DOHH2 (cell line): ENCODE measurements at regions not wholly inside any gene's neighbourhood (a gene's known extent, or its start where the extent isn't known, plus 50 kb on each side); places are given as distances from the start of the nearest gene placed in this dataset.

Source experiments
- H3F3A ChIP-seq: fragments of 200-600 bp; sonication (generic), shearing (Covaris generic); 2 replicates; pipeline ENCODE4 v1.6.0; 2016; ENCODE audit warnings: antibody characterized with exemption, mild to moderate bottlenecking; ENCODE audit not compliant: control insufficient read depth, insufficient read depth
- H3K27ac ChIP-seq: fragments of 200-600 bp; sonication (generic); 2 replicates; pipeline ENCODE4 v1.5.1; 2014; ENCODE audit warnings: low read depth, mild to moderate bottlenecking, low read length, moderate library complexity
- H3K27me3 ChIP-seq: fragments of 200-600 bp; sonication (generic); 2 replicates; pipeline ENCODE4 v1.6.1; 2014; ENCODE audit warnings: mild to moderate bottlenecking, low read length, mixed read lengths; ENCODE audit not compliant: control insufficient read depth
- H3K36me3 ChIP-seq: fragments of 200-600 bp; sonication (generic); 2 replicates; pipeline ENCODE4 v1.6.1; 2014; ENCODE audit warnings: mild to moderate bottlenecking, low read length, moderate library complexity, mixed read lengths; ENCODE audit not compliant: control insufficient read depth
- H3K4me1 ChIP-seq: fragments of 200-600 bp; sonication (generic); 2 replicates; pipeline ENCODE4 v1.6.1; 2014; ENCODE audit warnings: mild to moderate bottlenecking, low read length, mixed read lengths; ENCODE audit not compliant: control insufficient read depth
- H3K4me2 ChIP-seq: fragments of 200-600 bp; sonication (generic); 2 replicates; pipeline ENCODE4 v1.6.0; 2014; ENCODE audit warnings: mild to moderate bottlenecking, low read length, moderate library complexity
- H3K4me3 ChIP-seq: fragments of 200-600 bp; sonication (generic); 2 replicates; pipeline ENCODE4 v1.5.1; 2014; ENCODE audit warnings: mild to moderate bottlenecking, low read length, mixed read lengths
- H3K79me2 ChIP-seq: fragments of 200-600 bp; sonication (generic); 2 replicates; pipeline ENCODE4 v1.6.1; 2014; ENCODE audit warnings: mild to moderate bottlenecking, low read length, mixed read lengths; ENCODE audit not compliant: control insufficient read depth
- H3K9me2 ChIP-seq: fragments of 200-600 bp; sonication (generic); replicated peaks from 2 replicates; pipeline ENCODE4 v1.6.1; 2014; ENCODE audit warnings: mild to moderate bottlenecking, low read length, mixed read lengths; ENCODE audit not compliant: control insufficient read depth
- H3K9me3 ChIP-seq: fragments of 200-600 bp; sonication (generic); 2 replicates; pipeline ENCODE4 v1.6.1; 2014; ENCODE audit warnings: antibody characterized with exemption, low read length, mixed read lengths; ENCODE audit not compliant: control insufficient read depth, insufficient read depth
- H4K20me1 ChIP-seq: fragments of 200-600 bp; sonication (generic); 2 replicates; pipeline ENCODE4 v1.6.0; 2014; ENCODE audit warnings: low read depth, mild to moderate bottlenecking, antibody characterized with exemption, low read length, moderate library complexity; ENCODE audit not compliant: control insufficient read depth, insufficient read depth
- EZH2phosphoT487 ChIP-seq: fragments of 200-600 bp; sonication (generic); IDR thresholded peaks from 2 replicates; pipeline ENCODE4 v1.6.1; 2017; ENCODE audit warnings: borderline replicate concordance, mild to moderate bottlenecking, antibody characterized with exemption, low read length, moderate library complexity, mixed read lengths
- TF ChIP-seq, protein P1 (sequence below): fragments of 200-600 bp; sonication (generic); IDR thresholded peaks from one replicate; pipeline ENCODE4 v1.5.1; 2014; ENCODE audit warnings: antibody characterized with exemption, mild to moderate bottlenecking, low read depth, low read length; ENCODE audit not compliant: poor library complexity, severe bottlenecking

- Histone ChIP-seq H3K4me2 (no peak overlapping the region), H3K79me2 (no peaks in the 10 kb centered on the region), H3K4me3 (no peak overlapping the region), H3F3A (no peaks in the 10 kb centered on the region), H3K27me3 (no peaks in the 10 kb centered on the region), H3K27ac (no peak overlapping the region), H3K9me3 (no peaks in the 10 kb centered on the region), H3K4me1 (peaks cover 4% of the 10 kb centered on the region; the same call in 1 of the 2 replicates), H4K20me1 (no peaks in the 10 kb centered on the region), H3K9me2 (no peaks in the 10 kb centered on the region), H3K36me3 (no peaks in the 10 kb centered on the region)
- TF ChIP-seq, protein P1, sequence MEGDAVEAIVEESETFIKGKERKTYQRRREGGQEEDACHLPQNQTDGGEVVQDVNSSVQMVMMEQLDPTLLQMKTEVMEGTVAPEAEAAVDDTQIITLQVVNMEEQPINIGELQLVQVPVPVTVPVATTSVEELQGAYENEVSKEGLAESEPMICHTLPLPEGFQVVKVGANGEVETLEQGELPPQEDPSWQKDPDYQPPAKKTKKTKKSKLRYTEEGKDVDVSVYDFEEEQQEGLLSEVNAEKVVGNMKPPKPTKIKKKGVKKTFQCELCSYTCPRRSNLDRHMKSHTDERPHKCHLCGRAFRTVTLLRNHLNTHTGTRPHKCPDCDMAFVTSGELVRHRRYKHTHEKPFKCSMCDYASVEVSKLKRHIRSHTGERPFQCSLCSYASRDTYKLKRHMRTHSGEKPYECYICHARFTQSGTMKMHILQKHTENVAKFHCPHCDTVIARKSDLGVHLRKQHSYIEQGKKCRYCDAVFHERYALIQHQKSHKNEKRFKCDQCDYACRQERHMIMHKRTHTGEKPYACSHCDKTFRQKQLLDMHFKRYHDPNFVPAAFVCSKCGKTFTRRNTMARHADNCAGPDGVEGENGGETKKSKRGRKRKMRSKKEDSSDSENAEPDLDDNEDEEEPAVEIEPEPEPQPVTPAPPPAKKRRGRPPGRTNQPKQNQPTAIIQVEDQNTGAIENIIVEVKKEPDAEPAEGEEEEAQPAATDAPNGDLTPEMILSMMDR = no peak
- TF ChIP-seq EZH2phosphoT487 = no peak
These were observed 787.9 kb upstream of the GALNTL6 start for GRCh38 chr4:171025343-171025742.

DNA sequence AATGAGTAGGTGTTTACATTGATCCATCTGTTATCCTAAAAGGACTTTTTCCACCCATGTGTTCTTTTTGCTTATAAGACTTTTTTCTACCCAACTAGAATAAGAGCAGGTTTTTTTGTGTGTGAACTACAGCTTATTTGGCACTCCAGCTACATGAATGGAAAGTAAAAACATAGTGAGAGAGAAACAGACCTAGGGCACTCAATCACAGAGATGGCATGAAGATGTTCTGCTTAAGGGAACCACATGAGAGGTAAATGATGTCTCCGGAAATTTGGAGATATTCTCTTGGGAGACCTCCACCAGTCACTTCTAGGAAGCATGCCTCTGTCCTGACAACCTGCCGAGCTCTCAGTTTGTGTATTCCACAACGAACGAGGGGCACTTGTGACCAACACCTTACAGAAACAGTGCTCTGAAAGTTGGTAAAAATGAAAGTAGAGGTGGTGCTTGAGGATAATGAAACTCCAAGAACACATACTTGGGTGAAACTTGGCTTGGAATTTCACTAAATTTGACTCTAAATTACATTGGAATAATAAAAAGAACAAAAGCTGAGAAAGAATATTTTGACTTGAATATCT is 788.4 kb upstream of the GALNTL6 start:
- Histone ChIP-seq H3F3A (no peaks in the 10 kb centered on the region), H3K9me2 (no peaks in the 10 kb centered on the region), H4K20me1 (no peaks in the 10 kb centered on the region), H3K4me3 (no peak overlapping the region), H3K36me3 (no peaks in the 10 kb centered on the region), H3K9me3 (no peaks in the 10 kb centered on the region), H3K27me3 (no peaks in the 10 kb centered on the region), H3K4me2 (no peak overlapping the region), H3K79me2 (no peaks in the 10 kb centered on the region), H3K4me1 (peaks cover 4% of the 10 kb centered on the region; the same call in 1 of the 2 replicates), H3K27ac (no peak overlapping the region)
- TF ChIP-seq EZH2phosphoT487 = no peak
- TF ChIP-seq, protein P1 = no peak

DNA sequence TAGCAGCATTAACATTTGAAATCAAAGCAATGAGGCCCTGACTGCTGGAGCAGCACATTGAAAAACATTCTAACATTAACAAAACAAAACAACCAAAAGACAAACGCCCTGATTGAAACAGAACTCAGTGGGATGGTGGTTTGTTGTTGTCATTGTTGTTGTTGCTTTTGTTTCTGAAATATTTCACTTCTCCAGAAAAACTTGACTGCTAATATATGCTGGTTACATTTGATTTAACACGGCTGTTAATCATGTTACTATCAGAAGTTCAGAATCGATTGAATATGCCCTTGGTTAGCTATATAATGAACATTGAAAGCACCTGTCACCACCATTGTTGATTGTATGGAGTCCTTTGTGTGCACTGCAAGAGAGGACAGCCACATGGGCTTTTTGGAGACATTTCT is 790.4 kb upstream of the GALNTL6 start:
- H3K4me2 ChIP-seq = no peak overlapping the region
- H3K9me3 ChIP-seq = no peaks in the 10 kb centered on the region
- H3K36me3 ChIP-seq = no peaks in the 10 kb centered on the region
- no peaks in the 10 kb centered on the region for H3K9me2 ChIP-seq
- no peak for TF ChIP-seq EZH2phosphoT487
- TF ChIP-seq, protein P1 = no peak
- no peak overlapping the region for H3K27ac ChIP-seq
- no peaks in the 10 kb centered on the region for H4K20me1 ChIP-seq
- no peak overlapping the region for H3K4me3 ChIP-seq
- no peaks in the 10 kb centered on the region for H3F3A ChIP-seq
- H3K4me1 ChIP-seq = peaks cover 4% of the 10 kb centered on the region; the same call in 1 of the 2 replicates
- no peaks in the 10 kb centered on the region for H3K79me2 ChIP-seq
- no peaks in the 10 kb centered on the region for H3K27me3 ChIP-seq
